ENCODE measurements at regions not wholly inside any gene's neighbourhood (a gene's known extent, or its start where the extent isn't known, plus 50 kb on each side); places are given as distances from the start of the nearest gene placed in this dataset.

DNA sequence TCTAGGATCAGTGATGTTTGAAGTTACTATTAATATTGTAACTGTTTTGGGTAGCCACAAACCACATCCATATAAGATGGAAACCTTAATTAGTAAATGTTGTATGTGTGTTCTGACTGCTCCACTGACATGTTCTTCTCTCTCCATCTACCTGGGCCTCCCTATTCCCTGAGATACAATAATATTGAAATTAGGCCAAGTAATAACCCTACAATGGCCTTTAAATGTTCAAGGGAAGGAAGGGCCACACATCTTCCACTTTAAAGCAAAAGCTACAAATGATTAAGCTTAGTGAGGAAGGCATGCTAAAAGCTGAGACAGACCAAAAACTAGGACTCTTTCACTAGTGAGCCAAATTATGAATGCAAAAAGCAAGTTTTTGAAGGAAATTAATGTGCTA, 176.4 kb upstream of the ANK3 start:
- H3K27me3 ChIP-seq (ENCODE audit: control insufficient read depth, insufficient read depth): no peaks in the 10 kb centered on the region
- no peak overlapping the region for H3K27ac ChIP-seq (ENCODE audit: low read length)
- peaks cover 1% of the 10 kb centered on the region for H3K4me1 ChIP-seq (ENCODE audit: control insufficient read depth, insufficient read depth, low read length)
- no peaks in the 10 kb centered on the region for H3K9me3 ChIP-seq (ENCODE audit: control insufficient read depth, low read length)
- intact Hi-C loops (cut with DNase I): no loop called here
- DNase-seq: no peak
- no peak for ATAC-seq
- no peak overlapping the region for H3K4me3 ChIP-seq (ENCODE audit: low read length)

- DNase-seq (no peak), ATAC-seq (no peak)
- H3K27me3 ChIP-seq (ENCODE audit: control insufficient read depth, insufficient read depth): no peaks in the 10 kb centered on the region
- intact Hi-C loops (cut with DNase I): no loop called here
- WGBS: 77% methylated on average over 2 of the region's 2 CpGs
- H3K9me3 ChIP-seq (ENCODE audit: control insufficient read depth, low read length): no peaks in the 10 kb centered on the region
- H3K27ac ChIP-seq (ENCODE audit: low read length): no peak overlapping the region
- H3K4me1 ChIP-seq (ENCODE audit: control insufficient read depth, insufficient read depth, low read length): peaks cover 1% of the 10 kb centered on the region
- H3K4me3 ChIP-seq (ENCODE audit: low read length): no peak overlapping the region
These were observed 175.8 kb upstream of the ANK3 start for GRCh38 chr10:60565492-60565891.

- WGBS: 88% methylated on average over 3 of the region's 3 CpGs
- ATAC-seq: no peak
- H3K9me3 ChIP-seq (ENCODE audit: control insufficient read depth, low read length): no peaks in the 10 kb centered on the region
- intact Hi-C loops (cut with DNase I): no loop called here
- no peak overlapping the region for H3K4me3 ChIP-seq (ENCODE audit: low read length)
- DNase-seq: no peak
- H3K27me3 ChIP-seq (ENCODE audit: control insufficient read depth, insufficient read depth): no peaks in the 10 kb centered on the region
- H3K27ac ChIP-seq (ENCODE audit: low read length): no peak overlapping the region
- H3K4me1 ChIP-seq (ENCODE audit: control insufficient read depth, insufficient read depth, low read length): peaks cover 1% of the 10 kb centered on the region
These were observed 174.8 kb upstream of the ANK3 start for GRCh38 chr10:60564475-60564874.

GRCh38 chr10:60560451-60560850, 170.8 kb upstream of the ANK3 start:
- no peaks in the 10 kb centered on the region for H3K9me3 ChIP-seq (ENCODE audit: control insufficient read depth, low read length)
- 78% methylated on average over 2 of the region's 2 CpGs for WGBS
- H3K27ac ChIP-seq (ENCODE audit: low read length): no peak overlapping the region
- no peak for DNase-seq
- H3K4me1 ChIP-seq (ENCODE audit: control insufficient read depth, insufficient read depth, low read length): no peaks in the 10 kb centered on the region
- intact Hi-C loops (cut with DNase I): no loop called here
- ATAC-seq: no peak
- H3K4me3 ChIP-seq (ENCODE audit: low read length): no peak overlapping the region
- no peaks in the 10 kb centered on the region for H3K27me3 ChIP-seq (ENCODE audit: control insufficient read depth, insufficient read depth)

GRCh38 chr10:60555700-60556099, 166.0 kb upstream of the ANK3 start:
- H3K4me3 ChIP-seq (ENCODE audit: low read length): no peak overlapping the region
- H3K9me3 ChIP-seq (ENCODE audit: control insufficient read depth, low read length): no peaks in the 10 kb centered on the region
- intact Hi-C loops (cut with DNase I): no loop called here
- DNase-seq (no peak), ATAC-seq (no peak)
- H3K4me1 ChIP-seq (ENCODE audit: control insufficient read depth, insufficient read depth, low read length): no peaks in the 10 kb centered on the region
- 77% methylated on average over 5 of the region's 5 CpGs for WGBS
- H3K27ac ChIP-seq (ENCODE audit: low read length): no peak overlapping the region
- no peaks in the 10 kb centered on the region for H3K27me3 ChIP-seq (ENCODE audit: control insufficient read depth, insufficient read depth)

DNA sequence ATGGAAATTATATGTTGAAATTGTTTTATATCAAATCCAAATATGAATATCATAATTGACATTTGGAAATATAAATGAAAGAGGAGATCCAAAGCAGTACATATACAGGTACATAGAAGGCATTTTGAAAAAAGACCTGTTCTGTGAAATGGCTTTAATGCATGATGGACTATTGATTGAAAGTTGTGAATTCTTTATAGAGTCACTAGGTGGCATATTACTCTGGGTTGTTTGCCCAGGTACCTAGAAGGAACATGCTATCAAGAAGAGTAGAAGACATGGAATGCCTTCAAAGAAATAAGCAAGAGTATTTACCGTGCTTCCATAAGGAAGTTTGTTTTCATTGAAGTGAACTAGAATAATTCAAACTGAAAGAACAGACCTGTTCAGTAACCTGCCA, 160.0 kb upstream of the ANK3 start:
- ATAC-seq: no peak
- no peak overlapping the region for H3K27ac ChIP-seq (ENCODE audit: low read length)
- WGBS: 52% methylated on average over 1 of the region's 1 CpG
- no peaks in the 10 kb centered on the region for H3K4me1 ChIP-seq (ENCODE audit: control insufficient read depth, insufficient read depth, low read length)
- no peak for DNase-seq
- no peaks in the 10 kb centered on the region for H3K9me3 ChIP-seq (ENCODE audit: control insufficient read depth, low read length)
- intact Hi-C loops (cut with DNase I): no loop called here
- H3K27me3 ChIP-seq (ENCODE audit: control insufficient read depth, insufficient read depth): no peaks in the 10 kb centered on the region
- no peak overlapping the region for H3K4me3 ChIP-seq (ENCODE audit: low read length)

DNA sequence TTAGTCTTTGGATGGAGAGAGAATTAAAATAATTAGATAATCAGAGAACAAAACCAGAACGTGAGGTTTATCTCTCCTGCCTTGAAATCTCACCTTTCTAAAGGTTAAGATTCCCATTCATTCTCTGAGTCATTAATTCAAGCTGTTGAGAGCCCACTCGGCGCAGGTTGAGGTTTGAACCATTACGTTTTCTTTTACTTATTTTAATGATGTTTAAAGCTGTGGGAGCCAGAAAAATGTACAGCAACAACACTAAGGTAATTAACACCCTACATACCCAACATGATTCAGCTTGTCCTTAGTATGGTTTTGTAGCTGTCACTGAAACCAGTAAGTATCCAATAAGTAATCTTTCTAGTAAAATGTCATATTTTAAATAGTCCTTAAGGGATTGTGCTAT, 153.0 kb upstream of the ANK3 start:
- Histone ChIP-seq H3K4me3 (ENCODE audit: low read length) (no peak overlapping the region), H3K27ac (ENCODE audit: low read length) (no peak overlapping the region), H3K4me1 (ENCODE audit: control insufficient read depth, insufficient read depth, low read length) (no peaks in the 10 kb centered on the region), H3K9me3 (ENCODE audit: control insufficient read depth, low read length) (no peaks in the 10 kb centered on the region), H3K27me3 (ENCODE audit: control insufficient read depth, insufficient read depth) (no peaks in the 10 kb centered on the region)
- ATAC-seq: no peak
- 74% methylated on average over 4 of the region's 4 CpGs for whole genome bisulfite sequencing
- intact Hi-C loops (cut with DNase I): no loop called here
- no peak for DNase-seq

DNA sequence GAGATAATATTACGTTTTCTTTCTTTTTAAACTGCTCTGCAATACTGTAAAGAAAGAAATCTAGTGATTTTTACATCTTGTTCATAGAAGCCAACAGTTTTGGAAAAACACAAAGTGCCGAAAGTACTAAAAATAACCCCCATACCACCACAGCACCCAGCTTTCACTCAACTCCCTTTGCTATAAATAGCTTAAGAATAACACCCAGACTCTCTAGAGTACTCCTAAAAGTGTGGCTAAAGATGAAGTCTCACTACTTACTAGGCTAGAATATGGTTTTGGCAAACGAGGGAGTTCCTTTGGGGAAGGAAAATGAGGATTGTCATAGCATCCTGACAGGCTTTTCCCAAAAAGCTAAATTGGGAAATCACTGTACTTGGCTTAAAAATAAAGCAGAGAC, 151.8 kb upstream of the ANK3 start:
- 21% methylated on average over 3 of the region's 3 CpGs for WGBS
- intact Hi-C loops (cut with DNase I): no loop called here
- no peak for DNase-seq
- peak overlapping the region; percentile 25 for H3K4me3 ChIP-seq (ENCODE audit: low read length)
- H3K4me1 ChIP-seq (ENCODE audit: control insufficient read depth, insufficient read depth, low read length): no peaks in the 10 kb centered on the region
- peak in 1 of 2 donors; percentile 60 for ATAC-seq
- no peaks in the 10 kb centered on the region for H3K9me3 ChIP-seq (ENCODE audit: control insufficient read depth, low read length)
- no peak overlapping the region for H3K27ac ChIP-seq (ENCODE audit: low read length)
- H3K27me3 ChIP-seq (ENCODE audit: control insufficient read depth, insufficient read depth): no peaks in the 10 kb centered on the region

GRCh38 chr10:60537697-60538096, 148.0 kb upstream of the ANK3 start:
- DNase-seq (no peak), ATAC-seq (no peak)
- Histone ChIP-seq H3K4me3 (ENCODE audit: low read length) (no peak overlapping the region), H3K27me3 (ENCODE audit: control insufficient read depth, insufficient read depth) (no peaks in the 10 kb centered on the region), H3K9me3 (ENCODE audit: control insufficient read depth, low read length) (no peaks in the 10 kb centered on the region), H3K4me1 (ENCODE audit: control insufficient read depth, insufficient read depth, low read length) (no peaks in the 10 kb centered on the region), H3K27ac (ENCODE audit: low read length) (no peak overlapping the region)
- intact Hi-C loops (cut with DNase I): no loop called here
- WGBS: 87% methylated on average over 1 of the region's 1 CpG

- no peaks in the 10 kb centered on the region for H3K27me3 ChIP-seq (ENCODE audit: control insufficient read depth, insufficient read depth)
- no peaks in the 10 kb centered on the region for H3K9me3 ChIP-seq (ENCODE audit: control insufficient read depth, low read length)
- ATAC-seq (no peak), DNase-seq (no peak)
- no peaks in the 10 kb centered on the region for H3K4me1 ChIP-seq (ENCODE audit: control insufficient read depth, insufficient read depth, low read length)
- no peak overlapping the region for H3K4me3 ChIP-seq (ENCODE audit: low read length)
- 88% methylated on average over 7 of the region's 7 CpGs for WGBS
- H3K27ac ChIP-seq (ENCODE audit: low read length): no peak overlapping the region
- intact Hi-C loops (cut with DNase I): no loop called here
These were observed 146.9 kb upstream of the ANK3 start for GRCh38 chr10:60536529-60537114.

GRCh38 chr10:60535427-60535826, 145.8 kb upstream of the ANK3 start:
- no peaks in the 10 kb centered on the region for H3K4me1 ChIP-seq (ENCODE audit: control insufficient read depth, insufficient read depth, low read length)
- H3K27ac ChIP-seq (ENCODE audit: low read length): no peak overlapping the region
- 32% methylated on average over 1 of the region's 1 CpG for WGBS
- ATAC-seq (no peak), DNase-seq (no peak)
- no peaks in the 10 kb centered on the region for H3K9me3 ChIP-seq (ENCODE audit: control insufficient read depth, low read length)
- no peaks in the 10 kb centered on the region for H3K27me3 ChIP-seq (ENCODE audit: control insufficient read depth, insufficient read depth)
- H3K4me3 ChIP-seq (ENCODE audit: low read length): no peak overlapping the region
- intact Hi-C loops (cut with DNase I): no loop called here

GRCh38 chr10:60534761-60535389, 145.2 kb upstream of the ANK3 start:
- WGBS: 80% methylated on average over 4 of the region's 4 CpGs
- no peak overlapping the region for H3K4me3 ChIP-seq (ENCODE audit: low read length)
- H3K9me3 ChIP-seq (ENCODE audit: control insufficient read depth, low read length): no peaks in the 10 kb centered on the region
- ATAC-seq (no peak), DNase-seq (no peak)
- no peak overlapping the region for H3K27ac ChIP-seq (ENCODE audit: low read length)
- no peaks in the 10 kb centered on the region for H3K4me1 ChIP-seq (ENCODE audit: control insufficient read depth, insufficient read depth, low read length)
- intact Hi-C loops (cut with DNase I): no loop called here
- no peaks in the 10 kb centered on the region for H3K27me3 ChIP-seq (ENCODE audit: control insufficient read depth, insufficient read depth)
